ENCODE measurements at regions not wholly inside any gene's neighbourhood (a gene's known extent, or its start where the extent isn't known, plus 50 kb on each side); places are given as distances from the start of the nearest gene placed in this dataset.

DNA sequence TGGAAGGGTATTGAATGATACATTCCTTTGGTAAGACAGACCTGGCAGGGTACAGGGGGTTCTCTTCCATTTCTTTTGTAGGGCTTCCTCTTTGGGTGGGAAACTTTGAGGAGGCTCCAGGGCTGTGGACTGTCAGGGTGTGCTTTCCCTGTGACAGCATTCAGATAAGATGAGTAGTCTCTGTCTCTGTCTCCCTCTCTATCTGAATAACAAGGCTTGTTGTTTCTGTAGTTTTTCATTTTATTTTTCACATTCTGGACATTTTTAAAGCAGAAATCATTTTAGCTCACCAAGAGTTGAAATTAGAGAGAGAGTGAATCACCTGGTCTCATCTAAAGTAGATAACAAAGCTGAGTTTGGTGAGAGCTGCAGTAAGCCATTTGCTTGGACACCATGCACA is 100.8 kb upstream of the TPM1 start:
- Mint-ChIP-seq H3K4me3 (no peak overlapping the region), H3K4me1 (0 out of 2 replicates have a peak, but pooled peaks cover 5% of the 10 kb centered on the region), H3K27me3 (ENCODE audit: low read depth) (no peaks in the 10 kb centered on the region), H3K27ac (no peak overlapping the region), H3K9me3 (no peaks in the 10 kb centered on the region), H3K36me3 (no peaks in the 10 kb centered on the region)
- ChIA-PET CTCF (no interaction called here), POLR2A (interaction anchor here (0.6 kb wide), 1 partner anchor 68 kb away, joined by 10 read pairs; no protein-coding TSS in a partner anchor)
- ATAC-seq (no peak), DNase-seq (ENCODE audit: low spot score) (no peak)
- TF ChIP-seq FOXP1 (CRISPR knock-in tag; IDR thresholded peaks at IDR 0.05; ENCODE audit: borderline replicate concordance) (no peak), IRF2 (CRISPR knock-in tag; IDR thresholded peaks at IDR 0.05; ENCODE audit: borderline replicate concordance, low read depth) (no peak), ATF1 (CRISPR knock-in tag; IDR thresholded peaks at IDR 0.05) (no peak), ZBTB21 (CRISPR knock-in tag; IDR thresholded peaks at IDR 0.05; ENCODE audit: borderline replicate concordance) (no peak)

DNA sequence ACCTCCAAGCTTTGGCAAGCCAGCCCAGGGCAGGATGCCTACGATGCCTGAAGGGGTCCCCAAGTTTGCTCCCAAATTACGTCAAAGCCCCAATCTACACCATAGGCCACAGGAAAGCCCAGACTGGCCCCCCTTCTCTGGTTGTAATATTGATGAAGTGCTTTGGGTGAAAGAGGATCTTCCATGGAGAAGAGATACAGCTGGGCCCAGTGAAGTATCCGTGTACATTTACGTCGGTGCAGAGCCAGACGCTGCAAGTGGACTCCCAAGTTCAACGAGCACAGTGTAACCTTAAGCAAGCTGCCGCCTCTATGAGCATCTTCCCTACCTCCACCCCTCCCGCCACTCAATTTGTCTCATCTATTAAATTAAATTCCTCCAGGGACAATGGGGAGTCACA is 100.1 kb upstream of the TPM1 start:
- Mint-ChIP-seq H3K4me3 (no peak overlapping the region), H3K36me3 (no peaks in the 10 kb centered on the region), H3K27ac (no peak overlapping the region), H3K27me3 (ENCODE audit: low read depth) (no peaks in the 10 kb centered on the region), H3K9me3 (no peaks in the 10 kb centered on the region), H3K4me1 (0 out of 2 replicates have a peak, but pooled peaks cover 5% of the 10 kb centered on the region)
- ChIA-PET POLR2A (no interaction called here), CTCF (no interaction called here)
- ATAC-seq (no peak), DNase-seq (ENCODE audit: low spot score) (no peak)
- TF ChIP-seq NFE2L1 (CRISPR knock-in tag; IDR thresholded peaks at IDR 0.05) (no peak), TP53 (CRISPR knock-in tag; IDR thresholded peaks at IDR 0.05) (no peak), NFATC4 (CRISPR knock-in tag; IDR thresholded peaks at IDR 0.05) (no peak)
- TF ChIP-seq, protein P1, sequence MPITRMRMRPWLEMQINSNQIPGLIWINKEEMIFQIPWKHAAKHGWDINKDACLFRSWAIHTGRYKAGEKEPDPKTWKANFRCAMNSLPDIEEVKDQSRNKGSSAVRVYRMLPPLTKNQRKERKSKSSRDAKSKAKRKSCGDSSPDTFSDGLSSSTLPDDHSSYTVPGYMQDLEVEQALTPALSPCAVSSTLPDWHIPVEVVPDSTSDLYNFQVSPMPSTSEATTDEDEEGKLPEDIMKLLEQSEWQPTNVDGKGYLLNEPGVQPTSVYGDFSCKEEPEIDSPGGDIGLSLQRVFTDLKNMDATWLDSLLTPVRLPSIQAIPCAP (CRISPR knock-in tag; IDR thresholded peaks at IDR 0.05), result no peak
- TF ChIP-seq, protein P2, sequence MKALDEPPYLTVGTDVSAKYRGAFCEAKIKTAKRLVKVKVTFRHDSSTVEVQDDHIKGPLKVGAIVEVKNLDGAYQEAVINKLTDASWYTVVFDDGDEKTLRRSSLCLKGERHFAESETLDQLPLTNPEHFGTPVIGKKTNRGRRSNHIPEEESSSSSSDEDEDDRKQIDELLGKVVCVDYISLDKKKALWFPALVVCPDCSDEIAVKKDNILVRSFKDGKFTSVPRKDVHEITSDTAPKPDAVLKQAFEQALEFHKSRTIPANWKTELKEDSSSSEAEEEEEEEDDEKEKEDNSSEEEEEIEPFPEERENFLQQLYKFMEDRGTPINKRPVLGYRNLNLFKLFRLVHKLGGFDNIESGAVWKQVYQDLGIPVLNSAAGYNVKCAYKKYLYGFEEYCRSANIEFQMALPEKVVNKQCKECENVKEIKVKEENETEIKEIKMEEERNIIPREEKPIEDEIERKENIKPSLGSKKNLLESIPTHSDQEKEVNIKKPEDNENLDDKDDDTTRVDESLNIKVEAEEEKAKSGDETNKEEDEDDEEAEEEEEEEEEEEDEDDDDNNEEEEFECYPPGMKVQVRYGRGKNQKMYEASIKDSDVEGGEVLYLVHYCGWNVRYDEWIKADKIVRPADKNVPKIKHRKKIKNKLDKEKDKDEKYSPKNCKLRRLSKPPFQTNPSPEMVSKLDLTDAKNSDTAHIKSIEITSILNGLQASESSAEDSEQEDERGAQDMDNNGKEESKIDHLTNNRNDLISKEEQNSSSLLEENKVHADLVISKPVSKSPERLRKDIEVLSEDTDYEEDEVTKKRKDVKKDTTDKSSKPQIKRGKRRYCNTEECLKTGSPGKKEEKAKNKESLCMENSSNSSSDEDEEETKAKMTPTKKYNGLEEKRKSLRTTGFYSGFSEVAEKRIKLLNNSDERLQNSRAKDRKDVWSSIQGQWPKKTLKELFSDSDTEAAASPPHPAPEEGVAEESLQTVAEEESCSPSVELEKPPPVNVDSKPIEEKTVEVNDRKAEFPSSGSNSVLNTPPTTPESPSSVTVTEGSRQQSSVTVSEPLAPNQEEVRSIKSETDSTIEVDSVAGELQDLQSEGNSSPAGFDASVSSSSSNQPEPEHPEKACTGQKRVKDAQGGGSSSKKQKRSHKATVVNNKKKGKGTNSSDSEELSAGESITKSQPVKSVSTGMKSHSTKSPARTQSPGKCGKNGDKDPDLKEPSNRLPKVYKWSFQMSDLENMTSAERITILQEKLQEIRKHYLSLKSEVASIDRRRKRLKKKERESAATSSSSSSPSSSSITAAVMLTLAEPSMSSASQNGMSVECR (CRISPR knock-in tag; IDR thresholded peaks at IDR 0.05; ENCODE audit: borderline replicate concordance), result no peak

DNA sequence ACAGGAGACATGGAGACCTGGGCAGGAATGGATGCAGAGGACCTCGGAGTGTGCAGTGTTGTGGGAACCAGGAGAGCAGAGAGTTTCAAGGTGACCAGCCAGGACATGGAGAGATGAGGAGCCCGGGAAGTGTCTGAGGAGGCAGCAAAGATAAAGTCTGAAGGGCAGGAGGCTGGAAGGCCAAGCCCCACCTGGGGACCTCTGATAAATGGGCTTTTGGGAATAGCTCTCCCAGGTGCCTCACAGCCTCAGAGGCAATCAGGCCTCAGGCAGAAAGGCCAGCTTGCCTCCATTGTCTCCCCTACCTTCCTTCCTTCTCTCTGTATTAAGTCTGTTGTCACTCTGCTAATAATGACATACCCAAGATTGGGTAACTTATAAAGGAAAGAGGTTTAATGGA is 97.5 kb upstream of the TPM1 start:
- ATAC-seq, result no peak

More for the DNA sequence above, 97.5 kb upstream of the TPM1 start:
- H3K27me3 Mint-ChIP-seq (ENCODE audit: low read depth), result no peaks in the 10 kb centered on the region; the same call in 1 of the 2 replicates
- TF ChIP-seq NR1H2 (CRISPR knock-in tag; IDR thresholded peaks at IDR 0.05) (no peak), IRF2 (CRISPR knock-in tag; IDR thresholded peaks at IDR 0.05; ENCODE audit: borderline replicate concordance, low read depth) (no peak)
- TF ChIP-seq, protein P3, sequence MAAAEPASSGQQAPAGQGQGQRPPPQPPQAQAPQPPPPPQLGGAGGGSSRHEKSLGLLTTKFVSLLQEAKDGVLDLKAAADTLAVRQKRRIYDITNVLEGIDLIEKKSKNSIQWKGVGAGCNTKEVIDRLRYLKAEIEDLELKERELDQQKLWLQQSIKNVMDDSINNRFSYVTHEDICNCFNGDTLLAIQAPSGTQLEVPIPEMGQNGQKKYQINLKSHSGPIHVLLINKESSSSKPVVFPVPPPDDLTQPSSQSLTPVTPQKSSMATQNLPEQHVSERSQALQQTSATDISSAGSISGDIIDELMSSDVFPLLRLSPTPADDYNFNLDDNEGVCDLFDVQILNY (CRISPR knock-in tag; IDR thresholded peaks at IDR 0.05), result no peak
- TF ChIP-seq, protein P4, sequence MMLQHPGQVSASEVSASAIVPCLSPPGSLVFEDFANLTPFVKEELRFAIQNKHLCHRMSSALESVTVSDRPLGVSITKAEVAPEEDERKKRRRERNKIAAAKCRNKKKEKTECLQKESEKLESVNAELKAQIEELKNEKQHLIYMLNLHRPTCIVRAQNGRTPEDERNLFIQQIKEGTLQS (CRISPR knock-in tag; conservative IDR thresholded peaks at IDR 0.05), result no peak
- TF ChIP-seq, protein P5, sequence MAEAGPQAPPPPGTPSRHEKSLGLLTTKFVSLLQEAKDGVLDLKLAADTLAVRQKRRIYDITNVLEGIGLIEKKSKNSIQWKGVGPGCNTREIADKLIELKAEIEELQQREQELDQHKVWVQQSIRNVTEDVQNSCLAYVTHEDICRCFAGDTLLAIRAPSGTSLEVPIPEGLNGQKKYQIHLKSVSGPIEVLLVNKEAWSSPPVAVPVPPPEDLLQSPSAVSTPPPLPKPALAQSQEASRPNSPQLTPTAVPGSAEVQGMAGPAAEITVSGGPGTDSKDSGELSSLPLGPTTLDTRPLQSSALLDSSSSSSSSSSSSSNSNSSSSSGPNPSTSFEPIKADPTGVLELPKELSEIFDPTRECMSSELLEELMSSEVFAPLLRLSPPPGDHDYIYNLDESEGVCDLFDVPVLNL (CRISPR knock-in tag; IDR thresholded peaks at IDR 0.05; ENCODE audit: borderline replicate concordance, low read depth), result no peak
- ChIA-PET POLR2A (no interaction called here), CTCF (no interaction called here)
- no peak for DNase-seq (ENCODE audit: low spot score)
- no peaks in the 10 kb centered on the region for H3K36me3 Mint-ChIP-seq
- H3K4me3 Mint-ChIP-seq, result no peak overlapping the region
- H3K9me3 Mint-ChIP-seq, result no peaks in the 10 kb centered on the region
- H3K4me1 Mint-ChIP-seq, result 0 out of 2 replicates have a peak, but pooled peaks cover 5% of the 10 kb centered on the region
- H3K27ac Mint-ChIP-seq, result no peak overlapping the region
